Gastroesophageal sphincter (tissue), 3 donors: ENCODE measurements at regions not wholly inside any gene's neighbourhood (a gene's known extent, or its start where the extent isn't known, plus 50 kb on each side); places are given as distances from the start of the nearest gene placed in this dataset.

ENCODE experiments used
- CTCF ChIP-seq, 4 experiments: fragments of 200-600 bp in 2 of 4; fragments of 450-650 bp in 2 of 4; sonication (generic) in 1 of 4; IDR thresholded peaks; one replicate each; pipeline ENCODE4 v1.5.1; 2017 to 2019; ENCODE audit warnings: antibody characterized with exemption in 4 of 4, mild to moderate bottlenecking in 2 of 4, moderate library complexity in 2 of 4
- POLR2A ChIP-seq, 2 donors: fragments of 450-650 bp; IDR thresholded peaks; one replicate each; pipeline ENCODE4 v1.6.1; 2017; ENCODE audit warnings: antibody characterized with exemption in 2 of 2, mild to moderate bottlenecking in 2 of 2, moderate library complexity in 1 of 2

- no peak for TF ChIP-seq CTCF (IDR thresholded peaks at IDR 0.05)
- no peak for TF ChIP-seq POLR2A (IDR thresholded peaks at IDR 0.05)
These were observed 82.2 kb downstream of the PLXNA1 start for GRCh38 chr3:127065138-127065427.
